ENCODE measurements at regions not wholly inside any gene's neighbourhood (a gene's known extent, or its start where the extent isn't known, plus 50 kb on each side); places are given as distances from the start of the nearest gene placed in this dataset.

DNA sequence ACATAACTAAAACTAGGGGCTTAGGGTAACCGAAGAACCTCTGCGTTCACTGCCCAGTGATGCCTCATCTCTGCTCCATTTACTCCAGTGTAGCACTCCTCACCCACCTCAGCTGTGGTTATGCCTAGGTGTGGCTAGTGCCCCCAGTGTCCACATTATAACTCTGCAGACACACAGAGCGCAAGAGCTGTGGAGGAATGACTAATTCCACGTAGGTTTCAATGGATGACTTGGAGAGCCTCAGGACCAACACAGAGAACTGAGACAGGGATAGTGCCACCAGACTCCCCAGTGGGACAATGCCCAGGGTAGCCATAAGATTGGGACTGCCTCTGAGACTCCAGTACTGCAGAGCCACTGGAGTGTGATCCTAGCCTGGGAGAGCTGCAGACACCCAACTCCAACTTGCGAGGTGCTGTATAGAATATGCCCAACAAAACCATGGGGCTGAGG lies 542.4 kb upstream of the DIPK2B start:
- Histone ChIP-seq H3K4me3 (no peak overlapping the region), H3K27ac (ENCODE audit: extremely low read depth, low read depth, low read length) (no peak overlapping the region), H3K9ac (ENCODE audit: insufficient read depth in 1 of 2, low read depth in 2 of 2, low read length in 2 of 2) (no peak overlapping the region), H3K9me1 (ENCODE audit: control insufficient read depth, insufficient read depth, low read length) (no peaks in the 10 kb centered on the region), H3K36me3 (ENCODE audit: control insufficient read depth, insufficient read depth, low read length) (peaks cover 4% of the 10 kb centered on the region; the same call in 1 of the 3 replicates), H4K20me1 (replicated peaks; ENCODE audit: control insufficient read depth, insufficient read depth, low read length) (no peaks in the 10 kb centered on the region), H3K79me2 (ENCODE audit: control insufficient read depth, insufficient read depth, low read length) (no peaks in the 10 kb centered on the region), H3K4me1 (replicated peaks in 1 of 2; ENCODE audit: control insufficient read depth in 2 of 2, insufficient read depth in 2 of 2, low read length in 2 of 2) (no peaks in the 10 kb centered on the region), H3K9me3 (replicated peaks; ENCODE audit: control insufficient read depth, insufficient read depth, low read depth, low read length) (no peaks in the 10 kb centered on the region), H2AFZ (ENCODE audit: low read depth, low read length) (no peak overlapping the region), H3K27me3 (ENCODE audit: control insufficient read depth in 2 of 2, insufficient read depth in 2 of 2, low read length in 2 of 2) (no peaks in the 10 kb centered on the region), H3K4me2 (ENCODE audit: insufficient read depth, low read length) (no peak overlapping the region)
- DNase-seq (ENCODE audit: extremely low read depth in 1 of 4, low spot score in 3 of 4) (peak in 2 of 4 experiments; percentile 3 to 19), ATAC-seq (peak; percentile 83), FAIRE-seq (no peak)
- in situ Hi-C loops (cut with MboI) = no loop called here
- intact Hi-C loops (cut with micrococcal nuclease) = no loop called here
- ChIA-PET POLR2A (interaction anchor here (0.7 kb wide), 1 partner anchor 31 kb away, joined by 3 read pairs; no protein-coding TSS in a partner anchor), CTCF (ENCODE audit: low intra/inter-chr PET ratio) (interaction anchor here (0.5 kb wide), 1 partner anchor 617 kb away, joined by 3 read pairs; no protein-coding TSS in a partner anchor)
- BruUV-seq (replicated peaks) = no TSS peak
- TF ChIP-seq SAFB (IDR thresholded peaks at IDR 0.05; ENCODE audit: borderline replicate concordance, low read depth, low read length) (no peak), SAP30 (IDR thresholded peaks at IDR 0.05; ENCODE audit: borderline replicate concordance, insufficient read depth, low read depth, low read length, poor library complexity, severe bottlenecking) (no peak)
- TF ChIP-seq, protein P1, sequence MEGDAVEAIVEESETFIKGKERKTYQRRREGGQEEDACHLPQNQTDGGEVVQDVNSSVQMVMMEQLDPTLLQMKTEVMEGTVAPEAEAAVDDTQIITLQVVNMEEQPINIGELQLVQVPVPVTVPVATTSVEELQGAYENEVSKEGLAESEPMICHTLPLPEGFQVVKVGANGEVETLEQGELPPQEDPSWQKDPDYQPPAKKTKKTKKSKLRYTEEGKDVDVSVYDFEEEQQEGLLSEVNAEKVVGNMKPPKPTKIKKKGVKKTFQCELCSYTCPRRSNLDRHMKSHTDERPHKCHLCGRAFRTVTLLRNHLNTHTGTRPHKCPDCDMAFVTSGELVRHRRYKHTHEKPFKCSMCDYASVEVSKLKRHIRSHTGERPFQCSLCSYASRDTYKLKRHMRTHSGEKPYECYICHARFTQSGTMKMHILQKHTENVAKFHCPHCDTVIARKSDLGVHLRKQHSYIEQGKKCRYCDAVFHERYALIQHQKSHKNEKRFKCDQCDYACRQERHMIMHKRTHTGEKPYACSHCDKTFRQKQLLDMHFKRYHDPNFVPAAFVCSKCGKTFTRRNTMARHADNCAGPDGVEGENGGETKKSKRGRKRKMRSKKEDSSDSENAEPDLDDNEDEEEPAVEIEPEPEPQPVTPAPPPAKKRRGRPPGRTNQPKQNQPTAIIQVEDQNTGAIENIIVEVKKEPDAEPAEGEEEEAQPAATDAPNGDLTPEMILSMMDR (IDR thresholded peaks at IDR 0.05 in 2 of 3, conservative IDR thresholded peaks at IDR 0.05 in 1 of 3; ENCODE audit: insufficient read depth in 2 of 3, low read depth in 1 of 3, low read length in 3 of 3) = peak; percentile 20 to 28 (median 23); a peak in 3 of 6 replicates
- 8% methylated on average over 5 of the region's 5 CpGs for WGBS (ENCODE audit: insufficient coverage, low coverage, missing lambda C conversion rate)
